ENCODE measurements at regions not wholly inside any gene's neighbourhood (a gene's known extent, or its start where the extent isn't known, plus 50 kb on each side); places are given as distances from the start of the nearest gene placed in this dataset.

DNA sequence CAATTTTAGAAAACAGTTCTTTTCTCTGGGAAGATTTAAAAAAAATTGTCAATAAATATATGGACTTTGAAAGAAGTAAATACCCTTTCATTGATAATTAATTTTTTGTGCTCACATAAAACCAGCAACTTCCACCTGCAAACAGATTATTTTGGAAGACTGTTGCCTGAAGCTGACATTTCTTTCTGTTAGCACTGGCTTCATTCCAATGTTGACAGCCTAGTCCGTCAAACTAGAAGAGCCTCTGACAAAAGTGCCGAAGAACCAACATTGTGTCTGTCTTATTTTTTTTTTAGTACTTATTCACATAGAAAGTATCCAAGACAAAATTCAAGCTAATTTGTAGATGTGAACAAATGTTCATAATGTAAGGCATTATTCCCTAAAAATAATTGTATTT, 108.6 kb upstream of the TMEM161B start:
- no peak overlapping the region for H3K27ac ChIP-seq (ENCODE audit: control insufficient read depth, insufficient read depth)
- no peak overlapping the region for H3K4me2 ChIP-seq (ENCODE audit: control insufficient read depth, insufficient read depth)
- FAIRE-seq (no peak), ATAC-seq (no peak), DNase-seq (ENCODE audit: low read depth, low spot score) (no peak)
- no peaks in the 10 kb centered on the region for H3K79me2 ChIP-seq (ENCODE audit: control insufficient read depth, insufficient read depth, low read length)
- WGBS (ENCODE audit: insufficient coverage, insufficient replicate concordance, low lambda C conversion rate, missing lambda C conversion rate): 97% methylated on average over 2 of the region's 2 CpGs
- ChIA-PET POLR2A (no interaction called here), SMC1A (ENCODE audit: uncharacterized antibody, unreplicated experiment) (interaction anchor here (0.5 to 1.1 kb wide), 3 partner anchors 18 to 689 kb away, joined by 4 to 5 read pairs (median 4); no protein-coding TSS in a partner anchor), RAD21 (ENCODE audit: unreplicated experiment) (no interaction called here), CTCF (no interaction called here)
- H3K9me3 ChIP-seq (replicated peaks; ENCODE audit: control insufficient read depth, insufficient read depth, low read length): no peaks in the 10 kb centered on the region
- no peaks in the 10 kb centered on the region for H3K27me3 ChIP-seq (replicated peaks in 1 of 2; ENCODE audit: control insufficient read depth in 2 of 2, insufficient read depth in 2 of 2, low read length in 1 of 2)
- BruUV-seq (replicated peaks): no TSS peak
- H3K4me3 ChIP-seq: no peak overlapping the region
- no peaks in the 10 kb centered on the region for H4K20me1 ChIP-seq (ENCODE audit: control insufficient read depth, insufficient read depth)
- H3K36me3 ChIP-seq (ENCODE audit: control insufficient read depth in 2 of 2, insufficient read depth in 2 of 2, low read length in 1 of 2): no peaks in the 10 kb centered on the region
- H3K4me1 ChIP-seq (ENCODE audit: control insufficient read depth, insufficient read depth, low read length): no peaks in the 10 kb centered on the region
- no peak overlapping the region for H2AFZ ChIP-seq (ENCODE audit: control insufficient read depth, low read depth, low read length)
- H3K9ac ChIP-seq (ENCODE audit: control insufficient read depth, insufficient read depth, low read length): no peak overlapping the region
- intact Hi-C loops (cut with micrococcal nuclease; ENCODE audit: unreplicated experiment): no loop called here
- in situ Hi-C loops (cut with MboI): no loop called here
- no peak for TF ChIP-seq RELA (IDR thresholded peaks at IDR 0.05; ENCODE audit: borderline replicate concordance, partially characterized antibody)
- TF ChIP-seq KLF5 (IDR thresholded peaks at IDR 0.05; ENCODE audit: partially characterized antibody): no peak
- TF ChIP-seq, protein P1, sequence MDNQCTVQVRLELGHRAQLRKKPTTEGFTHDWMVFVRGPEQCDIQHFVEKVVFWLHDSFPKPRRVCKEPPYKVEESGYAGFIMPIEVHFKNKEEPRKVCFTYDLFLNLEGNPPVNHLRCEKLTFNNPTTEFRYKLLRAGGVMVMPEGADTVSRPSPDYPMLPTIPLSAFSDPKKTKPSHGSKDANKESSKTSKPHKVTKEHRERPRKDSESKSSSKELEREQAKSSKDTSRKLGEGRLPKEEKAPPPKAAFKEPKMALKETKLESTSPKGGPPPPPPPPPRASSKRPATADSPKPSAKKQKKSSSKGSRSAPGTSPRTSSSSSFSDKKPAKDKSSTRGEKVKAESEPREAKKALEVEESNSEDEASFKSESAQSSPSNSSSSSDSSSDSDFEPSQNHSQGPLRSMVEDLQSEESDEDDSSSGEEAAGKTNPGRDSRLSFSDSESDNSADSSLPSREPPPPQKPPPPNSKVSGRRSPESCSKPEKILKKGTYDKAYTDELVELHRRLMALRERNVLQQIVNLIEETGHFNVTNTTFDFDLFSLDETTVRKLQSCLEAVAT (IDR thresholded peaks at IDR 0.05): no peak
- TF ChIP-seq CREB1 (IDR thresholded peaks at IDR 0.05; ENCODE audit: low read depth): no peak
- TF ChIP-seq PML (IDR thresholded peaks at IDR 0.05; ENCODE audit: low read length): no peak
- TF ChIP-seq CUX1 (IDR thresholded peaks at IDR 0.05; ENCODE audit: insufficient replicate concordance, low read depth, low read length): no peak
- no peak for TF ChIP-seq ZBTB11 (CRISPR knock-in tag; IDR thresholded peaks at IDR 0.05)
- no peak for TF ChIP-seq CBFB (IDR thresholded peaks at IDR 0.05; ENCODE audit: low read depth)
- TF ChIP-seq MTA2 (IDR thresholded peaks at IDR 0.05; ENCODE audit: low read depth): no peak
- no peak for TF ChIP-seq SREBF2 (IDR thresholded peaks at IDR 0.05; ENCODE audit: low read length)
- no peak for TF ChIP-seq IRF4 (IDR thresholded peaks at IDR 0.05; ENCODE audit: low read depth, low read length)
- TF ChIP-seq SP1 (IDR thresholded peaks at IDR 0.05; ENCODE audit: low read depth, low read length): no peak

Data from GM12878 (cell line).